ENCODE measurements at regions not wholly inside any gene's neighbourhood (a gene's known extent, or its start where the extent isn't known, plus 50 kb on each side); places are given as distances from the start of the nearest gene placed in this dataset.

DNA sequence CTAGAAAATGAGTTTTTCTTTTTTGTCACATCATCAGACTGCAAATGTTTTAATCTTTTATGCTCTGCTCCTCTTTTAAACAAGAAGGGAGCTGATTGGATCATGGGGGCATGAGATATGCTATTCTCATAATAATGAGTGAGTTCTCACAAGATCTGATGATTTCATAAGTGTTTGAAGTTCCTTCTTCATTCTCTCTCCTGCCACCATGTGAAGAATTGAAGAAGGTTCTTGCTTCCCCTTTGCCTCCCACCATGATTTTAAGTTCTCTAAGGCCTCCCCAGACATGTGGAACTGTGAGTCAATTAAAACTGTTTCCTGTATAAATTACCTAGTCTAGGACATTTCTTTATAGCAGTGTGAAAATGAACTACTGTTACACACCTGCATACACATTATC, 218.2 kb downstream of the NRIP1 start:
- TF ChIP-seq EZH2 (IDR thresholded peaks at IDR 0.05; ENCODE audit: borderline replicate concordance) = no peak
- TF ChIP-seq, protein P1, sequence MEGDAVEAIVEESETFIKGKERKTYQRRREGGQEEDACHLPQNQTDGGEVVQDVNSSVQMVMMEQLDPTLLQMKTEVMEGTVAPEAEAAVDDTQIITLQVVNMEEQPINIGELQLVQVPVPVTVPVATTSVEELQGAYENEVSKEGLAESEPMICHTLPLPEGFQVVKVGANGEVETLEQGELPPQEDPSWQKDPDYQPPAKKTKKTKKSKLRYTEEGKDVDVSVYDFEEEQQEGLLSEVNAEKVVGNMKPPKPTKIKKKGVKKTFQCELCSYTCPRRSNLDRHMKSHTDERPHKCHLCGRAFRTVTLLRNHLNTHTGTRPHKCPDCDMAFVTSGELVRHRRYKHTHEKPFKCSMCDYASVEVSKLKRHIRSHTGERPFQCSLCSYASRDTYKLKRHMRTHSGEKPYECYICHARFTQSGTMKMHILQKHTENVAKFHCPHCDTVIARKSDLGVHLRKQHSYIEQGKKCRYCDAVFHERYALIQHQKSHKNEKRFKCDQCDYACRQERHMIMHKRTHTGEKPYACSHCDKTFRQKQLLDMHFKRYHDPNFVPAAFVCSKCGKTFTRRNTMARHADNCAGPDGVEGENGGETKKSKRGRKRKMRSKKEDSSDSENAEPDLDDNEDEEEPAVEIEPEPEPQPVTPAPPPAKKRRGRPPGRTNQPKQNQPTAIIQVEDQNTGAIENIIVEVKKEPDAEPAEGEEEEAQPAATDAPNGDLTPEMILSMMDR (IDR thresholded peaks at IDR 0.05; ENCODE audit: poor library complexity) = no peak

All from hepatocyte (in vitro differentiated cells).